ENCODE measurements at regions not wholly inside any gene's neighbourhood (a gene's known extent, or its start where the extent isn't known, plus 50 kb on each side); places are given as distances from the start of the nearest gene placed in this dataset.

DNA sequence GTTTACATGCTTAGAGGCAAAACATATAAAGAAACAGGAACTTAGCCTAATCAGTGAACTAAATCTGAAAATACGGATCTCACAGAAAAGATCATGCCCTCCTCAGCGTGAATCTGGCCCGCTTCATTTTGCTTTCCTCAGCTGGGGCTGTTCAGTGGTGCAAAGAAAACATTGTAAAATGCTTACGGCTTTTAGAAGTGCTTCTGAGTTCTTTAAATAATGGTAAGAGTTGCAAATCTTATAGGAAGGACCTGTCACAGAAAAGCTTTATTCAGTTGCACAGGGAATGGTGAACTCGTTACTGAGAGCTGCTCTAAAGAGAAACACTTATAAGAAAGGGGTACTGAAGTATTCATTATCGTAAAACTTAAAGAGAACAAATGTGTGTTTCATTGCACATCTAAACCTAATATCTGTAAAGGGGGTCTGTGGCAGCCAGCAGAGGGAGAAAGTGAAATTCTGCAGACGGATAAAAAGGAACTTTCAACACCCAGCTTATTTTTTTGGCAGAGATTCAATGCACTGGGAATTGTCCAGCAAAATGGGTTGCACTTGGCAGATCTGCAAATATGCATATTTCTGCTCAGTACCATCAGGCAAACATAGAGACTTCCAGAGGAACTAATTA is 139.2 kb upstream of the ANK2 start:
- no peak for TF ChIP-seq YY1 (IDR thresholded peaks at IDR 0.05; ENCODE audit: insufficient read depth, insufficient read length)
- TF ChIP-seq ZNF274 (IDR thresholded peaks at IDR 0.05; ENCODE audit: low read depth, low read length): no peak
- no peak for TF ChIP-seq SUZ12 (IDR thresholded peaks at IDR 0.05; ENCODE audit: extremely low read depth, insufficient read depth, insufficient read length)
